ENCODE measurements at regions not wholly inside any gene's neighbourhood (a gene's known extent, or its start where the extent isn't known, plus 50 kb on each side); places are given as distances from the start of the nearest gene placed in this dataset.

DNA sequence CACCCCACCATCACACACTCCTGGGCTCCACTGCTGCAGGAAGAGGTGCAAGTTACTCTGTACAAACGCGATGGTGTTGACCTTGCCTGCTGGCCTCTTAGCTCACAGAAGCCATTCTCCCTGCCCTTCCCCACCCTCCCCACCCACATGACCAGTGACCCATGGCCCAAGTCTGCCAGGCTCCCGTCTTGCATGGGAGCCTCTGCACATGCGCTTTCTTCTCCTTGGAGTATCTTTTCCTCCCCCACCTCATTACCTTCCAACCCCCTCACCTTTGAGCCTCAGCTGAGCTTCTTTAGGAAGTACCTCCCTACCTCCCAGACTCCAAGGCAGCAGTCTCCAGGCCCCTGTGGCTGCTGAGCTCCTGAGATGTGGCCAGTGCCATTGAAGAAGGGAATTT is 337.7 kb upstream of the ZNF32 start:
- dilution Hi-C loops (cut with MboI; ENCODE audit: extremely low pct_ligation_motif_present, low sequenced_read_pairs), result no loop called here
- no peak overlapping the region for H3K9ac ChIP-seq (ENCODE audit: control insufficient read depth, extremely low read depth, insufficient read depth, low read length)
- H3K4me1 ChIP-seq (ENCODE audit: control insufficient read depth, extremely low read depth, insufficient read depth, low read length), result no peaks in the 10 kb centered on the region
- no peak for FAIRE-seq
- no peaks in the 10 kb centered on the region for H3K9me3 ChIP-seq (ENCODE audit: control insufficient read depth, low read depth, low read length)
- no peaks in the 10 kb centered on the region for H3K27me3 ChIP-seq (ENCODE audit: control insufficient read depth, extremely low read depth, insufficient read depth, low read length)
- no peak overlapping the region for H3K4me2 ChIP-seq (ENCODE audit: control insufficient read depth, extremely low read depth, insufficient read depth, low read depth, low read length)
- no peak overlapping the region for H3K4me3 ChIP-seq (ENCODE audit: control insufficient read depth in 2 of 3, extremely low read depth in 1 of 3, insufficient read depth in 2 of 3, low read depth in 1 of 3, low read length in 3 of 3)
- H3K79me2 ChIP-seq (ENCODE audit: control insufficient read depth, insufficient read depth, low read length), result no peaks in the 10 kb centered on the region
- H4K20me1 ChIP-seq (ENCODE audit: control insufficient read depth, extremely low read depth, insufficient read depth, low read length), result no peaks in the 10 kb centered on the region
- no peak overlapping the region for H3K27ac ChIP-seq (ENCODE audit: control insufficient read depth, insufficient read depth, low read length)
- H3K36me3 ChIP-seq (ENCODE audit: control insufficient read depth in 2 of 2, extremely low read depth in 1 of 2, insufficient read depth in 2 of 2, low read length in 2 of 2), result no peaks in the 10 kb centered on the region
- no peak overlapping the region for H2AFZ ChIP-seq (ENCODE audit: control insufficient read depth, low read length)
- TF ChIP-seq EZH2 (IDR thresholded peaks at IDR 0.05; ENCODE audit: low read length), result no peak
- TF ChIP-seq, protein P1, sequence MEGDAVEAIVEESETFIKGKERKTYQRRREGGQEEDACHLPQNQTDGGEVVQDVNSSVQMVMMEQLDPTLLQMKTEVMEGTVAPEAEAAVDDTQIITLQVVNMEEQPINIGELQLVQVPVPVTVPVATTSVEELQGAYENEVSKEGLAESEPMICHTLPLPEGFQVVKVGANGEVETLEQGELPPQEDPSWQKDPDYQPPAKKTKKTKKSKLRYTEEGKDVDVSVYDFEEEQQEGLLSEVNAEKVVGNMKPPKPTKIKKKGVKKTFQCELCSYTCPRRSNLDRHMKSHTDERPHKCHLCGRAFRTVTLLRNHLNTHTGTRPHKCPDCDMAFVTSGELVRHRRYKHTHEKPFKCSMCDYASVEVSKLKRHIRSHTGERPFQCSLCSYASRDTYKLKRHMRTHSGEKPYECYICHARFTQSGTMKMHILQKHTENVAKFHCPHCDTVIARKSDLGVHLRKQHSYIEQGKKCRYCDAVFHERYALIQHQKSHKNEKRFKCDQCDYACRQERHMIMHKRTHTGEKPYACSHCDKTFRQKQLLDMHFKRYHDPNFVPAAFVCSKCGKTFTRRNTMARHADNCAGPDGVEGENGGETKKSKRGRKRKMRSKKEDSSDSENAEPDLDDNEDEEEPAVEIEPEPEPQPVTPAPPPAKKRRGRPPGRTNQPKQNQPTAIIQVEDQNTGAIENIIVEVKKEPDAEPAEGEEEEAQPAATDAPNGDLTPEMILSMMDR (optimal IDR thresholded peaks at IDR 0.05 in 1 of 3, IDR thresholded peaks at IDR 0.05 in 1 of 3, conservative IDR thresholded peaks at IDR 0.05 in 1 of 3; ENCODE audit: extremely low read depth in 1 of 3, insufficient read depth in 2 of 3, low read length in 3 of 3), result no peak
- DNase-seq (ENCODE audit: low read depth, low spot score), result no peak
- H3K9me1 ChIP-seq (ENCODE audit: control insufficient read depth, extremely low read depth, insufficient read depth, low read length), result no peaks in the 10 kb centered on the region

GRCh38 chr10:43985941-43986340 is 337.3 kb upstream of the ZNF32 start:
- TF ChIP-seq, protein P1 (optimal IDR thresholded peaks at IDR 0.05 in 1 of 3, IDR thresholded peaks at IDR 0.05 in 1 of 3, conservative IDR thresholded peaks at IDR 0.05 in 1 of 3; ENCODE audit: extremely low read depth in 1 of 3, insufficient read depth in 2 of 3, low read length in 3 of 3), result no peak
- TF ChIP-seq EZH2 (IDR thresholded peaks at IDR 0.05; ENCODE audit: low read length), result no peak
- Histone ChIP-seq H4K20me1 (ENCODE audit: control insufficient read depth, extremely low read depth, insufficient read depth, low read length) (no peaks in the 10 kb centered on the region), H3K27me3 (ENCODE audit: control insufficient read depth, extremely low read depth, insufficient read depth, low read length) (no peaks in the 10 kb centered on the region), H3K79me2 (ENCODE audit: control insufficient read depth, insufficient read depth, low read length) (no peaks in the 10 kb centered on the region), H2AFZ (ENCODE audit: control insufficient read depth, low read length) (no peak overlapping the region), H3K4me3 (ENCODE audit: control insufficient read depth in 2 of 3, extremely low read depth in 1 of 3, insufficient read depth in 2 of 3, low read depth in 1 of 3, low read length in 3 of 3) (no peak overlapping the region), H3K4me2 (ENCODE audit: control insufficient read depth, extremely low read depth, insufficient read depth, low read depth, low read length) (no peak overlapping the region), H3K27ac (ENCODE audit: control insufficient read depth, insufficient read depth, low read length) (no peak overlapping the region), H3K9me3 (ENCODE audit: control insufficient read depth, low read depth, low read length) (no peaks in the 10 kb centered on the region), H3K4me1 (ENCODE audit: control insufficient read depth, extremely low read depth, insufficient read depth, low read length) (no peaks in the 10 kb centered on the region), H3K9me1 (ENCODE audit: control insufficient read depth, extremely low read depth, insufficient read depth, low read length) (no peaks in the 10 kb centered on the region), H3K9ac (ENCODE audit: control insufficient read depth, extremely low read depth, insufficient read depth, low read length) (no peak overlapping the region), H3K36me3 (ENCODE audit: control insufficient read depth in 2 of 2, extremely low read depth in 1 of 2, insufficient read depth in 2 of 2, low read length in 2 of 2) (no peaks in the 10 kb centered on the region)
- dilution Hi-C loops (cut with MboI; ENCODE audit: extremely low pct_ligation_motif_present, low sequenced_read_pairs), result no loop called here
- no peak for DNase-seq (ENCODE audit: low read depth, low spot score)
- no peak for FAIRE-seq
